ENCODE measurements at regions not wholly inside any gene's neighbourhood (a gene's known extent, or its start where the extent isn't known, plus 50 kb on each side); places are given as distances from the start of the nearest gene placed in this dataset.

GRCh38 chr2:6723865-6724604 lies 141.7 kb downstream of the CMPK2 start:
- TF ChIP-seq CTCF (IDR thresholded peaks at IDR 0.05) (no peak), EZH2 (IDR thresholded peaks at IDR 0.05) (no peak), EZH2phosphoT487 (IDR thresholded peaks at IDR 0.05) (no peak)

All from neural progenitor cell (in vitro differentiated cells).